ENCODE measurements at regions not wholly inside any gene's neighbourhood (a gene's known extent, or its start where the extent isn't known, plus 50 kb on each side); places are given as distances from the start of the nearest gene placed in this dataset.

GRCh38 chr11:37727371-37727770, 1129.3 kb upstream of the RAG2 start:
- H3K27ac ChIP-seq: no peak overlapping the region
- intact Hi-C loops (cut with DNase I; ENCODE audit: low total_unique reads): no loop called here
- H3K4me3 ChIP-seq: no peak overlapping the region
- no peaks in the 10 kb centered on the region for H3K27me3 ChIP-seq
- DNase-seq: no peak
- no peaks in the 10 kb centered on the region for H3K4me1 ChIP-seq
- no peaks in the 10 kb centered on the region for H3K36me3 ChIP-seq
- TF ChIP-seq CTCF (IDR thresholded peaks at IDR 0.05) (no peak), POLR2A (IDR thresholded peaks at IDR 0.05) (no peak)
- H3K9me3 ChIP-seq: no peaks in the 10 kb centered on the region

DNA sequence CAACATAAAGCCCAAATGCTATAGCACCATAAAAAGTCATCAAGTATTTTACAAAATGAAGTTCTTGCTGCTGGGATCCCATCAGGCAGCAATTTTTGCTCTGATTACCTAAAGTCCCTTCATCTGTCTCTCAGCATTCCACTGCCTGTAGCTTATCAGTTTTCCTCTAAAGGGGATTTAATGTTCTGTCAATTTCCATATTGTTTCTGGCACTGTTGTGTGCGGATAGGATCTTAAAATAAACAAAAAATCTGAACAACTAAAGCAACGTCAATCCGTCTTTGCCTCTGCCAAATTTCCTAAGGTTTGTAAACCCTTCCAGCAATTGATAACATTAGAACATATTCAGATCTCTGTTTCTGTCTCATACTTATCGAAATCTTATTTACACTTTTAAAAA, 1126.3 kb upstream of the RAG2 start:
- Histone ChIP-seq H3K4me1 (no peaks in the 10 kb centered on the region), H3K27me3 (no peaks in the 10 kb centered on the region), H3K4me3 (no peak overlapping the region), H3K27ac (no peak overlapping the region), H3K9me3 (no peaks in the 10 kb centered on the region), H3K36me3 (no peaks in the 10 kb centered on the region)
- intact Hi-C loops (cut with DNase I; ENCODE audit: low total_unique reads): no loop called here
- no peak for DNase-seq
- TF ChIP-seq POLR2A (IDR thresholded peaks at IDR 0.05): no peak

DNA sequence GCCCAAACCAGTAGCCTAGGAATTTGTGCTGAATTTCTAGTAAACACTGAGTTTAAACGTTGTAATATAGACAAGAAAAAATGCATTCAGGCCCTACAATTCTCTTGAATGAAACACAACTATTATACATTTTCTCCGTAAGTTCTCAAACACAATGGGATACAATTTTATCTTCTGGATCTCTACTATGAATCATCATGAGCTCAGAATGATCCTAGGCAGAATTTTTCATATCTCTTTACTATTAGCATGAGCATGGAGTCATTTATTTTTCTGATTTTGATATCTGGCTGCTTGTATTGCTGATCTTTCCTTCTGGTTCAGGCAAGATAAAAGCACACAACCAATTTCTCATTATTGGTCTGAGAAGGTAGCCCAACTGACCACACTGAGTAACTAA, 1123.4 kb upstream of the RAG2 start:
- intact Hi-C loops (cut with DNase I; ENCODE audit: low total_unique reads): no loop called here
- Histone ChIP-seq H3K4me1 (no peaks in the 10 kb centered on the region), H3K27me3 (no peaks in the 10 kb centered on the region), H3K9me3 (no peaks in the 10 kb centered on the region), H3K27ac (no peak overlapping the region), H3K4me3 (no peak overlapping the region), H3K36me3 (no peaks in the 10 kb centered on the region)
- DNase-seq: no peak
- TF ChIP-seq POLR2A (IDR thresholded peaks at IDR 0.05): no peak

GRCh38 chr11:37718431-37718999, 1120.5 kb upstream of the RAG2 start:
- H3K27ac ChIP-seq: no peak overlapping the region
- no peak overlapping the region for H3K4me3 ChIP-seq
- no peaks in the 10 kb centered on the region for H3K9me3 ChIP-seq
- no peaks in the 10 kb centered on the region for H3K36me3 ChIP-seq
- H3K27me3 ChIP-seq: no peaks in the 10 kb centered on the region
- intact Hi-C loops (cut with DNase I; ENCODE audit: low total_unique reads): no loop called here
- H3K4me1 ChIP-seq: no peaks in the 10 kb centered on the region
- no peak for DNase-seq
- no peak for TF ChIP-seq POLR2A (IDR thresholded peaks at IDR 0.05)
- no peak for TF ChIP-seq CTCF (IDR thresholded peaks at IDR 0.05)

GRCh38 chr11:37712251-37712650, 1114.2 kb upstream of the RAG2 start:
- DNase-seq: no peak
- Histone ChIP-seq H3K27me3 (no peaks in the 10 kb centered on the region), H3K36me3 (no peaks in the 10 kb centered on the region), H3K9me3 (no peaks in the 10 kb centered on the region), H3K4me3 (no peak overlapping the region), H3K27ac (no peak overlapping the region), H3K4me1 (no peaks in the 10 kb centered on the region)
- no peak for TF ChIP-seq POLR2A (IDR thresholded peaks at IDR 0.05)
- TF ChIP-seq CTCF (IDR thresholded peaks at IDR 0.05): no peak
- intact Hi-C loops (cut with DNase I; ENCODE audit: low total_unique reads): no loop called here

DNA sequence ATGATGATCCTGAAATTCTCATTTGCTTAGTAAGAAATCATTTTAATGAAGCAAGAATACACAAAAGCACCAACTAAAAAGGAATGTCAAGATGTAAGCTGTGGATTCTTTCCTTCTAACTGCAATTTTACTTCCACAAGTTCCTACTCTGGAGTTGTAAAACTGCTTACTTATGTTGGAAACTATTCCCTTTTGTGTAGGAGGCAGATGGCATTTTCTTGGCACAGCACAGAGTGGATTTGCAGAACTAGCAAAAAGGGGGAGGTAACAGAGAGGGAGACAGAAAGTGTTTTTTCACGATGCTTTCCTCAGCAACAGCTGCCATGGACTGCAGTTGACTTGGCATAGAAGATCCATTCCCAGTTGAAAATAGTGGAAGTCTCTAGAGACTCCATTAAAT, 1112.0 kb upstream of the RAG2 start:
- no peaks in the 10 kb centered on the region for H3K27me3 ChIP-seq
- intact Hi-C loops (cut with DNase I; ENCODE audit: low total_unique reads): no loop called here
- H3K27ac ChIP-seq: no peak overlapping the region
- no peaks in the 10 kb centered on the region for H3K9me3 ChIP-seq
- no peak overlapping the region for H3K4me3 ChIP-seq
- no peak for DNase-seq
- TF ChIP-seq CTCF (IDR thresholded peaks at IDR 0.05): no peak
- no peak for TF ChIP-seq POLR2A (IDR thresholded peaks at IDR 0.05)
- no peaks in the 10 kb centered on the region for H3K36me3 ChIP-seq
- no peaks in the 10 kb centered on the region for H3K4me1 ChIP-seq

Data from uterus (tissue), 3 donors.